Right lobe of liver (tissue), 6 donors: ENCODE measurements at regions not wholly inside any gene's neighbourhood (a gene's known extent, or its start where the extent isn't known, plus 50 kb on each side); places are given as distances from the start of the nearest gene placed in this dataset.
A peak's percentile ranks its signal among the peaks of the same experiment; 100 is the strongest.

ENCODE experiments used
- ATAC-seq, 4 donors: fragments of 200-7000 bp; cut with Tn5 transposase; one replicate each; pipeline ENCODE4 v1.9.1; 2020; ENCODE audit warnings: mild to moderate bottlenecking in 4 of 4, moderate library complexity in 4 of 4
- DNase-seq, 3 donors: peaks; one replicate each; pipeline ENCODE4 v3.0.0-alpha.2; 2020
- H3K27ac ChIP-seq, 3 donors: fragments of 200-600 bp; one replicate each; pipeline ENCODE4 v1.8.0; 2022
- H3K27me3 ChIP-seq, 2 donors: fragments of 200-600 bp; one replicate each; pipeline ENCODE4 v1.8.0; 2022
- H3K36me3 ChIP-seq, 4 donors: fragments of 200-600 bp; sonication (generic) in 1 of 4; one replicate each; pipeline versions ENCODE4 v1.5.1 to v1.8.0; 2017 to 2022; ENCODE audit warnings: control low read depth in 1 of 4
- H3K4me1 ChIP-seq, 4 donors: fragments of 200-600 bp; sonication (generic) in 1 of 4; one replicate each; pipeline versions ENCODE4 v1.5.1 to v1.8.0; 2017 to 2022; ENCODE audit warnings: control low read depth in 1 of 4
- H3K4me3 ChIP-seq, 3 donors: fragments of 200-600 bp; one replicate each; pipeline ENCODE4 v1.8.0; 2022
- H3K9me3 ChIP-seq, 4 donors: fragments of 200-600 bp; sonication (generic) in 1 of 4; one replicate each; pipeline versions ENCODE4 v1.5.1 to v1.8.0; 2017 to 2022; ENCODE audit warnings: control low read depth in 1 of 4
- POLR2A ChIP-seq: fragments of 450-650 bp; IDR thresholded peaks from one replicate; pipeline ENCODE4 v1.6.1; 2017; ENCODE audit warnings: antibody characterized with exemption, mild to moderate bottlenecking
- whole genome bisulfite sequencing: methylation state at CpG from one replicate; pipeline ENCODE4 v1.1.6; 2018; ENCODE audit warnings: low coverage, low lambda C conversion rate; ENCODE audit not compliant: insufficient coverage; ENCODE audit errors: missing lambda C conversion rate; 5-methylcytosine and 5-hydroxymethylcytosine counted together
- intact Hi-C, 2 donors: fragments of 100-400 bp; cut with DNase I; formaldehyde crosslinking; loops; one replicate each; pipeline versions ENCODE4 v1.11.2 to v1.14.1; 2022
- TF ChIP-seq, protein P1 (sequence below), 4 donors: fragments of 200-600 bp in 3 of 4; fragments of 450-650 bp in 1 of 4; IDR thresholded peaks; one replicate each; pipeline versions ENCODE4 v1.5.1 to v1.8.0; 2016 to 2022; ENCODE audit warnings: antibody characterized with exemption in 4 of 4, mild to moderate bottlenecking in 2 of 4
- donor health status: DM: no; HTN: yes; CAD: no.
- donor health status: DM: no; HTN: no; CAD: no.
- donor health status: DM: no; HTN: no; CAD: no.
- donor health status: DM: no; HTN: yes; CAD: no.
- donor health status: DM: no; HTN: yes; CAD: no.

- intact Hi-C loops, result no loop called here
Measured at GRCh38 chr1:172935062-172935592, 115.6 kb downstream of the TNFSF18 start.

GRCh38 chr1:172936088-172936645, 114.6 kb downstream of the TNFSF18 start:
- WGBS, result 73% methylated on average over 3 of the region's 3 CpGs
- H3K4me1 ChIP-seq, result no peaks in the 10 kb centered on the region
- ATAC-seq, result no peak
- DNase-seq, result no peak
- H3K27me3 ChIP-seq, result no peaks in the 10 kb centered on the region
- no peak overlapping the region for H3K4me3 ChIP-seq
- no peaks in the 10 kb centered on the region for H3K9me3 ChIP-seq
- H3K27ac ChIP-seq, result no peak overlapping the region
- intact Hi-C loops, result no loop called here
- no peaks in the 10 kb centered on the region for H3K36me3 ChIP-seq
- no peak for TF ChIP-seq POLR2A
- TF ChIP-seq, protein P1, sequence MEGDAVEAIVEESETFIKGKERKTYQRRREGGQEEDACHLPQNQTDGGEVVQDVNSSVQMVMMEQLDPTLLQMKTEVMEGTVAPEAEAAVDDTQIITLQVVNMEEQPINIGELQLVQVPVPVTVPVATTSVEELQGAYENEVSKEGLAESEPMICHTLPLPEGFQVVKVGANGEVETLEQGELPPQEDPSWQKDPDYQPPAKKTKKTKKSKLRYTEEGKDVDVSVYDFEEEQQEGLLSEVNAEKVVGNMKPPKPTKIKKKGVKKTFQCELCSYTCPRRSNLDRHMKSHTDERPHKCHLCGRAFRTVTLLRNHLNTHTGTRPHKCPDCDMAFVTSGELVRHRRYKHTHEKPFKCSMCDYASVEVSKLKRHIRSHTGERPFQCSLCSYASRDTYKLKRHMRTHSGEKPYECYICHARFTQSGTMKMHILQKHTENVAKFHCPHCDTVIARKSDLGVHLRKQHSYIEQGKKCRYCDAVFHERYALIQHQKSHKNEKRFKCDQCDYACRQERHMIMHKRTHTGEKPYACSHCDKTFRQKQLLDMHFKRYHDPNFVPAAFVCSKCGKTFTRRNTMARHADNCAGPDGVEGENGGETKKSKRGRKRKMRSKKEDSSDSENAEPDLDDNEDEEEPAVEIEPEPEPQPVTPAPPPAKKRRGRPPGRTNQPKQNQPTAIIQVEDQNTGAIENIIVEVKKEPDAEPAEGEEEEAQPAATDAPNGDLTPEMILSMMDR (IDR thresholded peaks at IDR 0.05), result no peak

More at GRCh38 chr1:172935062-172935592, 115.6 kb downstream of the TNFSF18 start:
- 60% methylated on average over 1 of the region's 1 CpG for WGBS
- Histone ChIP-seq H3K9me3 (no peaks in the 10 kb centered on the region), H3K36me3 (no peaks in the 10 kb centered on the region), H3K4me3 (no peak overlapping the region), H3K4me1 (no peaks in the 10 kb centered on the region), H3K27me3 (no peaks in the 10 kb centered on the region), H3K27ac (no peak overlapping the region)
- ATAC-seq (no peak), DNase-seq (no peak)
- no peak for TF ChIP-seq POLR2A
- TF ChIP-seq, protein P1 (IDR thresholded peaks at IDR 0.05), result no peak

GRCh38 chr1:172938681-172939080, 112.1 kb downstream of the TNFSF18 start:
- TF ChIP-seq, protein P1 (IDR thresholded peaks at IDR 0.05), result no peak
- TF ChIP-seq POLR2A, result no peak
- ATAC-seq (no peak), DNase-seq (no peak)
- H3K36me3 ChIP-seq, result no peaks in the 10 kb centered on the region
- intact Hi-C loops, result no loop called here
- no peaks in the 10 kb centered on the region for H3K27me3 ChIP-seq
- no peaks in the 10 kb centered on the region for H3K4me1 ChIP-seq
- no peak overlapping the region for H3K27ac ChIP-seq
- H3K4me3 ChIP-seq, result no peak overlapping the region
- H3K9me3 ChIP-seq, result no peaks in the 10 kb centered on the region

- no peaks in the 10 kb centered on the region for H3K27me3 ChIP-seq
- no peak overlapping the region for H3K27ac ChIP-seq
- intact Hi-C loops, result no loop called here
- WGBS, result 70% methylated on average over 4 of the region's 4 CpGs
- peak in 1 of 4 donors; percentile 22 for ATAC-seq
- TF ChIP-seq POLR2A, result no peak
- TF ChIP-seq, protein P1 (IDR thresholded peaks at IDR 0.05), result no peak
- H3K9me3 ChIP-seq, result no peaks in the 10 kb centered on the region
- H3K4me3 ChIP-seq, result no peak overlapping the region
- DNase-seq, result no peak
- no peaks in the 10 kb centered on the region for H3K36me3 ChIP-seq
- no peaks in the 10 kb centered on the region for H3K4me1 ChIP-seq
Measured at GRCh38 chr1:172939475-172939874, 111.3 kb downstream of the TNFSF18 start.
